ENCODE measurements at regions not wholly inside any gene's neighbourhood (a gene's known extent, or its start where the extent isn't known, plus 50 kb on each side); places are given as distances from the start of the nearest gene placed in this dataset.
"Not testable (repeated sequence)": the region's sequence is repeated elsewhere in the genome, so short reads cannot be mapped to it uniquely, and the experiment has no call there.

DNA sequence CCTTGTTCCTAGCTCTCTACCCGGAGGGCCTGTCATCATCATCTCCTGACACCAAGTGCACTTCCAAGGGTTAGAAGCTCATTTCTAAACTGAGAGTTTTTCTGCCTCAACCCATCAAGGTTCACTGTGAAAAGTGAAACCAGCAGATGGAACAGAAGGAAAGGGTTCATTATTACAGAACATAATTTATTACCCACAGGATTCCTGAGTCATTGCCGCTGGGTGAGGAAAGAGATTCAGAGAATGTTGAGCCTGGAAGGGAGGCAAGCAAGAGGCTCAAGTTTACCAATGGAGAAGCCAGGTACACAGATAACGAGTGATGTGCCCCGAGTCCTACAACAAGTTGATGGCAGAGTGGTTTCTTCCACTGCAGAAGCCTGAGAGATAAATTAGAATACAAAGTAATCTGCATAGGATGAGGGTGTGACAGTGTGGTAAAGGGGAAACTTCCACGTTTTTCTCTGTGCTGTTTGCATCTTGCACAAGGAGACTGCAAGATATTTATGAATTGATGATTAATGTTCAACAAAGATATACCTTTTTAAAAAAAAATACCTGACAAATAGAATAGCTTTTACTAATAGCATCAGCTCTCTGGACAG, 80.5 kb upstream of the SETMAR start:
- DNase-seq (ENCODE audit: low read depth) = no peak

DNA sequence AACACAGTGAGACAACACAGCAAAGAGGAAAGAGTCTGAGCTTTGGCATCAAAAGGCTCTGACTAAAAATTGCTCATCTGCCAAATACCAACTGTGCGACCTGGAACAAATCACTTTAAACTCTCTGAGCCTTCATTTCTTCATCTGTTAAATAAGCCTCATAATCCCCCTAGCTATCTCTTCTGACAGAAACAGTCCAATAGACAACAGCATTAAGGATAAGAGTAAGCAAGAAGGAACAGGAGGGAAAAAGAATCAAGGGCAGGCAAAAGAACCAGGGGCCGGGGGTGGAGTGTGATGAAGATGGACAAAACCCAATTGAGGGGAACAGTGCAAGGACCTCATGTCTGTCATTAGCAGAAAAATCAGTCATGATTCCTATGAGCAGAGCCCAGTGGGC, 79.4 kb upstream of the SETMAR start:
- no peak for DNase-seq (ENCODE audit: low read depth)

DNA sequence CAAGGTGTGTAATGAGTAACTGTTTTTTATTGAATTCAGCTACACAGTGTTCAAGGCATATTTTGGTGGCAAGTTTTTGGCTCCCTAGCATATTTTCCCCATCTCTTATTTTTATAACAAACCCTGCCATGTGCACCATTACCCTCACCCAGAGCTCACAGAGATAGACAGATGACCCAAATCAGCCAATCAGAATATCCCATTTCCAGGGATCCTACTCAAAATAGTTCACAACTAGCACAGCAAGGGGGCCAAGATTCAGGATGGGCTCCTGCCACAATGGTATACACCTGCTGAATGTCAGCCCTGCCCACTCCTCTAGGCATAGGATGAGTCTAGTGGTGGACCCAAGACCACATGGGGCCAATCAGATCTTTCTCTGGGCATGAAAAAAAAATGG, 78.8 kb upstream of the SETMAR start:
- no peak for DNase-seq (ENCODE audit: low read depth)

GRCh38 chr3:4225005-4225471, 78.1 kb upstream of the SETMAR start:
- no peak for DNase-seq (ENCODE audit: low read depth)

- no peak for DNase-seq (ENCODE audit: low read depth)
Observed at GRCh38 chr3:4228295-4228694, 74.9 kb upstream of the SETMAR start.

GRCh38 chr3:4231041-4231440, 72.1 kb upstream of the SETMAR start:
- no peak for DNase-seq (ENCODE audit: low read depth)

- DNase-seq (ENCODE audit: low read depth) = no peak
Observed at GRCh38 chr3:4232798-4233197, 70.4 kb upstream of the SETMAR start.

DNA sequence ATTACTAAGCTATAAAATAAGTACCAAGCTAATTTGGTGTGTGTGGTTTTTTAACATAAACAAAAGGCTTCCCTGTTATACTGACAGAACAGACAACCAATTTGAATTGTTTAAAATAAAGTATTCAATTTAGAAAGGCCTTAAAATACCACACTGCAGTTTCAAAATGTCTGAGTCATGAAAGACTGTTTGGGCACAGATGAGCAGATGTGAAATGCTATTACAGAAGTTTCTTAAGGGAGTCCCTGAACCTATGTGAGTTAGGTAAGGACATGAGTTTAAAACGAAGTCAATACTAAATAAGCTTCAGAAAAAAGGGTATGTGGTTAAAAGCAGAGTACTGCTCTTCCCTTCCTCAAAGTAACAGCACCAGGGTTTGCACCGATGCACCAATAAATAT, 69.7 kb upstream of the SETMAR start:
- no peak for DNase-seq (ENCODE audit: low read depth)

- no peak for DNase-seq (ENCODE audit: low read depth)
Observed at GRCh38 chr3:4234889-4235288, 68.3 kb upstream of the SETMAR start.

DNA sequence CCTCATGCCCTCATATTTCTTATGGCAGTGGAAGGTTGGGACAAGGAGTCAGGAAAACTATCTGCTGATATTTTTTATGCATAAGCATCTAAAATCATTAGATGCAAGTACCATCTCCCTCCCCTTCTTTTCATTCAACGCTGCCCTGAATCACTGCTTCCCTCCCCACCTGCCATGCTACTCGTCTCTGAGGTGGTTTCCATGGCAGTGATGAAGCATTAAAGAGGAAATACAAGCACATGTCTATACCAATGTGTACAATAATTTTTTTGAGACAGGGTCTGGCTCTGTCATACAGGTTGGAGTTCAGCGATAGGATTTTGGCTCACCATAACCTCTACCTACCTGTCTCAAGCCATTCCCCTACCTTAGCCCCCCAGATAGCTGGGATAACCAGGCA, 67.5 kb upstream of the SETMAR start:
- no peak for DNase-seq (ENCODE audit: low read depth)

DNA sequence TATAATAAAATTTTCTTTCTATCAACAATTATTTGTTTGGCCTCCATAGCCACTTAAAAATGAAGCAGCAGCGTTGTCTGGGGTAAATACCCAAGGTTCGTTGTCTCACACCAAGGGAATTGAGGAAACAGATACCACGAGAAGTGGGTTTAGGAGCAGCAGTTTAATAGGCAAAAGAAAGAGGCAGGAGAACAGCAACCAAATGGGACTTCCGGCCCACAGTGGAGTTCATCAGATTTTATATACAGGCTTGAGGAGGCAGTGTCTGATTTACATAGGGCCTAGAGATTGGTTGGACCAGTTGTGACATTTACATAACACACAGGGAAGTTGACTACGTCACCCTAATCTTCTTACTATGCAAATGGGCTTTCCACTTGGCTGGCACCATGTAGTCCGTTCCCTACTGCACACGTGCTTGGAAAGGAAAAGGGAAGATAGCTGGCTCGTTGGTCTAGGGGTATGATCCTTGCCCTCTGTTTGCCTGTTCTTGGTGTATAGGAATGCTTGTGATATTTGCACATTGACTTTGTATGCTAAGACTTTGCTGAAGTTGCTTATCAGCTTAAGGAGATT, 61.5 kb upstream of the SETMAR start:
- DNase-seq (ENCODE audit: low read depth) = no peak

GRCh38 chr3:4245671-4246070, 57.5 kb upstream of the SETMAR start:
- DNase-seq (ENCODE audit: low read depth) = no peak

DNA sequence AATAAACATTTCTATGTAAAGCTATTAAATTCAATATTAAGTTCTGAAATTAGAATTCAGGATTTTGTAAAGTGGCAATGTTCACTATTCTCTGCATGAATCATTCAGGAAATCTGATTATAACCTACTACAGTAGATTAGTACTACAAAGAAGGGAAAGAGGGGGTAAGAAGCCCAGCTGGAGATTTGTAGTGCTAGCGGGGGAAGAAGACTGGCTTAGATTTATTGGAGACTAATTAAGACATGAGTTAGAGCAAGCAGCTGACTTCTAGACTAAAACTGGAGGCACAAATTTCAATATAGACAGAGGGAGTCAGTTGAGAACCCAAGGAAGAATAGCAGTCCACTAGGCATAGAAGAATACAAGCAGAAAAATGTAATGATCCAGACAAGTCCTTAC, 55.8 kb upstream of the SETMAR start:
- no peak for DNase-seq (ENCODE audit: low read depth)

- DNase-seq (ENCODE audit: low read depth) = no peak
Observed at GRCh38 chr3:4250064-4250463, 53.1 kb upstream of the SETMAR start.

GRCh38 chr3:4251412-4251811, 51.8 kb upstream of the SETMAR start:
- DNase-seq (ENCODE audit: low read depth) = no peak

- not testable (repeated sequence) for DNase-seq (ENCODE audit: low read depth)
Observed at GRCh38 chr3:4253072-4253832, 49.9 kb upstream of the SETMAR start.
